GM12874 (cell line): ENCODE measurements at regions not wholly inside any gene's neighbourhood (a gene's known extent, or its start where the extent isn't known, plus 50 kb on each side); places are given as distances from the start of the nearest gene placed in this dataset.

ENCODE experiments used
- TF ChIP-seq, protein P1 (sequence below): IDR thresholded peaks from 2 replicates; pipeline ENCODE4 v1.5.1; 2011; ENCODE audit warnings: low read depth, mild to moderate bottlenecking, control low read depth, low read length, moderate library complexity; ENCODE audit not compliant: insufficient read depth

DNA sequence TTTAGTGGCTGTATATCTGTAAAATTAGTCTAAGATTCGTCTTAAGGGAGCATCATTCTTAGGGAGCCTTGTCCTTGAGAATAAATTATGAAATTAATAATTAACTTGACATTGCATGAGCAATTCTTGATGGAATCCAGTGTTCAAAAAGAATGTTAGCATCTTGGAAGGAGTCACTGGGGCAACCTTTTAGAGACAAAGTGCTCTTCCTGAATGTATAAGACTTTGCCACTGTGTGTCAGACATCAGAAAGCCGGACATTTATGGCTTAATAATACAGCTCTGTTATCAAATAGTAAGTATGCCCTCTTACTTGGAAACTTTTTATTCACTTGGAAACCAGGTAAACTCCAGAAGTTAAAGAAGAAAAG lies 83.3 kb downstream of the CCER1 start:
- TF ChIP-seq, protein P1, sequence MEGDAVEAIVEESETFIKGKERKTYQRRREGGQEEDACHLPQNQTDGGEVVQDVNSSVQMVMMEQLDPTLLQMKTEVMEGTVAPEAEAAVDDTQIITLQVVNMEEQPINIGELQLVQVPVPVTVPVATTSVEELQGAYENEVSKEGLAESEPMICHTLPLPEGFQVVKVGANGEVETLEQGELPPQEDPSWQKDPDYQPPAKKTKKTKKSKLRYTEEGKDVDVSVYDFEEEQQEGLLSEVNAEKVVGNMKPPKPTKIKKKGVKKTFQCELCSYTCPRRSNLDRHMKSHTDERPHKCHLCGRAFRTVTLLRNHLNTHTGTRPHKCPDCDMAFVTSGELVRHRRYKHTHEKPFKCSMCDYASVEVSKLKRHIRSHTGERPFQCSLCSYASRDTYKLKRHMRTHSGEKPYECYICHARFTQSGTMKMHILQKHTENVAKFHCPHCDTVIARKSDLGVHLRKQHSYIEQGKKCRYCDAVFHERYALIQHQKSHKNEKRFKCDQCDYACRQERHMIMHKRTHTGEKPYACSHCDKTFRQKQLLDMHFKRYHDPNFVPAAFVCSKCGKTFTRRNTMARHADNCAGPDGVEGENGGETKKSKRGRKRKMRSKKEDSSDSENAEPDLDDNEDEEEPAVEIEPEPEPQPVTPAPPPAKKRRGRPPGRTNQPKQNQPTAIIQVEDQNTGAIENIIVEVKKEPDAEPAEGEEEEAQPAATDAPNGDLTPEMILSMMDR: no peak

DNA sequence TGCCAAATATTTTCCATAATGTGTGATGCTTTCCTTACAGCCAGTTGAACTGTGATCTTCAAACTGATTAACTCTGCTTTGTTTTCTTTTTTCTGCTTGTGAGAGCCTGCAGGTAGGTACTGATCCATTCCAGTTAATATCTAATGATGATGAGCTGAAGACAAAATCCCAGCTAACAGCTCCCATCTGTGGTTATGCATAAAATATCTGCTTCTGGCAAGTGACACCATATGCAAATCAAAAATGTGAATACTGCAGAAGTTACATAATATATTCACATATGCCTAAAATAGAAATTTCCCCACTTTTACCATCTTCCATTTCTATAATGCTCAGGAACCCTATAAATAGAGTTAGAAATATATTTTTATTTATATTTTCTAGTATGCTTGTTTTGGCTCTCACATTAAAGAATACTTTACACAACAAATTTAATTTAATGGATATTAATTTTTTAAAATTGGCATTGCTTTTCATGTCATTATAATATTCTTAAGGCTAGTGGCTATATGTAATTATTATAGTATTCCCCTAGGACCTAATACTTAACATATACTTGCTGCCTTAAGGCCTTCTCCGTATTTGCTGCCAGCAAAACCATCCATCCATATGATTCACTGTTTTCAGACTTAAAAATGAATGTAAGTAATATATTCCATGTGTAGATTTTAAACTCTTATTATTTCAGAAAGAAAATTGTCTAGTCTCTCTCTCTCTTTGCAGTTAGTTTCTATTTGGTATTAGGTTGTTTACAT lies 83.8 kb downstream of the CCER1 start:
- TF ChIP-seq, protein P1: no peak

DNA sequence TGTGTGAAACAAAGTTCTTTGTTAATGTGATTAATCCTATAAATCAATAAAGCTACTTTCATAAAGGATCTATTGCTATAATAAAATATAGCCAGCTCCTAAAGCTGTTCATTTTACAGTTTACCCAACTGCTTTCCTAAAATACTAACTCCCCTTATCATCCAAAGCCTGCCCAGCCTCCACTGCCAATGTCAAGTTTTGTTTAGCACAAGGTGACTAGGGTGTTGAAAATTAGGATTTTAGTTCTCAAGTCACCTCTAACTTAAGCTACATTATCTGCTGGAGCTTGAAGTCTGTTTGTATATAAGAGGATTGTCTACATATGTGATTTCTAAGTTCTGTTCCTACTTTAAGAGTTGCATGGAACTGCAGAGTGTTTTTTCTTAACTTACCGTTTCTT lies 86.3 kb downstream of the CCER1 start:
- TF ChIP-seq, protein P1: no peak

DNA sequence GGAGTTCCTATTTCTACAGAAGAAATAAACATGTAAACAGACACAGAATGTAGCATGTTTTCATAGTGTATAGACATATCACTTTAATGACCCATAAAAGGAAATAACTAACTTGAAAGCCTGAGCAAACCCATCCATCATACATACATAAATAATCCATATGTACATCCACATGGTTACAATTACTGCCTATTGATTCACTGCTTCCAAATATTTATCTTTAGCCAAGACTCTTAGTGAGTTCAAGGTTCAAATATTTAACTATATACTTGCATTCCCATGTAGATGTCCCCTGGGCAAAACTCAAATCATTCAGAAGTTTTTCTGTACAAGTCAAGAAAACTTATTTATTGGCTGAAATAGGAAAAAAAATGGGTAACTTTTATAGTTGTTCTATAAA lies 95.4 kb downstream of the CCER1 start:
- TF ChIP-seq, protein P1: no peak

DNA sequence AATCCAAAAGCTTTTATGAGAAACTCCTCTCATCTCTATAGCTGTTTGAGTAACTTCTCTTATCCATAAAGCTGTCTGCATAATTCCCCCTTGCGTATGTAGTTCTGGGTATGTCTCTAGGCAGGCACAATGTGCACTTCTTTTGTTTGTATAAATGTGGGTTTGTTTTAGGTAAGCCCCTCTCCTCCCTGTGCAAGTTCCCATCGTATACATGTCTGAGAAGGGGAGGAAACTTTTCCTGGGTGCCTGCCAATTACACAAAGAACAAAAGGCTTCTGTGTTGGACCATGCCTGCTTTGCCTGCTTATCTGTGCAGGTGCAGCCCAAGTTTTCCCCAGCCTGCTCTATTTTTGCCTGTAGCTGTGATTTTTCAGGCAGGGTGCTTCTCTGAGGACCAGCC lies 96.7 kb downstream of the CCER1 start:
- TF ChIP-seq, protein P1: no peak

DNA sequence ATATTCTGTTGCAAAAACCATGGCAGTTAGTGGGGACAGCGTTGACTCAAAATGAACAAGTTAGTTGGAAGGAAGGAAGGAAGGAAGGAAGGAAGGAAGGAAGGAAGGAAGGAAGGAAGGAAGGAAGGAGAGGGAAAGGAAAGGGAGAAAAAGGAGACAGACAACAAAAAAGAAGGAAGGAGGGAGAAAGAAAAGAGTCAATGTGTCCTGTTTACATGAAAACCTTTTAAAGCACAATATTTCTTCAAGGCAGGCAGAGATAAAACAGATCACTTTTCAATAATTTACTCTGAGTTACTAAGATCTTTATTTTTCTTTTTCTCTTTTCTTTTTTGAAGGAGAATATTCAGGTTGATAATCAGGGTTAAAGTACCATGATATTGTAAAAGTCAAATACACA lies 99.4 kb downstream of the CCER1 start:
- TF ChIP-seq, protein P1: no peak

DNA sequence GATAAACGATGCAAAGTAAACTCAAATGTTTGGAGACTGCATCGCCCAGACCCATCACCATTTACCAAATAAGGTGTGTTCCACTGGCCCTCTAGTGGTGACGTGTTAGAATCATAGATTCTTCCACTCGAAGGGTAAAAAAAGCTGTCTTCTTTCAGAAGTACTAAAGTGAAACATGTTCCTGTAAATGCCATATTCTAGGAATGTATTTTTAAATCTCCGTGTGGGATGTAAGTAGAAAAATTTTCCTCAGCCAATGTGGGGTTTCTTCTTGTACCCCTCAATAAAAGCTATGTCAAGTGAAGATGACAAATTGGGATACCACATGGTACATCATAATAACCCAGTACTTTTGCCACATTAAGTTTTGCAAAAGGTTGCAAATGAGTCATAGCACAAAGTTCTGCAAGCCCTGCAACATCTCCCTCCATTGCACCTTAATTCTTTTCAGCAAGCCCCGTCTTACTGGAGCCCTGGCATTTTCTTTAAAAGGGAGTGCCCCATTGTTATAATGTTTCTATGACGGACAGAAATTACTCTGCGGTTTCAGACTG lies 100.8 kb downstream of the CCER1 start:
- TF ChIP-seq, protein P1: peak; percentile 67
